ENCODE measurements at regions not wholly inside any gene's neighbourhood (a gene's known extent, or its start where the extent isn't known, plus 50 kb on each side); places are given as distances from the start of the nearest gene placed in this dataset.

DNA sequence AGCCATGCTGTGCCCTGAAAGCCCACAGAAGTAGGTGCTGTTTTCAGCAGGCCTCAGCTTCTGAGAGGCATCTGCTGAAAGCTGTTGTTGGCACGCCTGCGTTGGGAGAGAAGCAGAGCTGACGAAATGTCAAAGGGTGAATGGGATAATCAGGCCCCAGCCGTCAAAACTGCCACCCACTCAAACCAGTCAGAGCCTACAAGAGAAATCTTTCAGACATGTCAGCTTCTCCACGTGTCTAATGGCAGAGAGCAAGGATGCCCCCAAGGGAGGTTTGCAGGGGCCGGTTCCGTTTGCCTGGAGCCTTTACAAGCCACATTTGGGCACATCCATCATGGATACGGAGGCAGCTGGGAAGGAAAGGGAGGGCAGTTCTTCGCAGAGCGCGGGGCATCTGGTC, 568.2 kb upstream of the EEF2KMT start:
- TF ChIP-seq, protein P1, sequence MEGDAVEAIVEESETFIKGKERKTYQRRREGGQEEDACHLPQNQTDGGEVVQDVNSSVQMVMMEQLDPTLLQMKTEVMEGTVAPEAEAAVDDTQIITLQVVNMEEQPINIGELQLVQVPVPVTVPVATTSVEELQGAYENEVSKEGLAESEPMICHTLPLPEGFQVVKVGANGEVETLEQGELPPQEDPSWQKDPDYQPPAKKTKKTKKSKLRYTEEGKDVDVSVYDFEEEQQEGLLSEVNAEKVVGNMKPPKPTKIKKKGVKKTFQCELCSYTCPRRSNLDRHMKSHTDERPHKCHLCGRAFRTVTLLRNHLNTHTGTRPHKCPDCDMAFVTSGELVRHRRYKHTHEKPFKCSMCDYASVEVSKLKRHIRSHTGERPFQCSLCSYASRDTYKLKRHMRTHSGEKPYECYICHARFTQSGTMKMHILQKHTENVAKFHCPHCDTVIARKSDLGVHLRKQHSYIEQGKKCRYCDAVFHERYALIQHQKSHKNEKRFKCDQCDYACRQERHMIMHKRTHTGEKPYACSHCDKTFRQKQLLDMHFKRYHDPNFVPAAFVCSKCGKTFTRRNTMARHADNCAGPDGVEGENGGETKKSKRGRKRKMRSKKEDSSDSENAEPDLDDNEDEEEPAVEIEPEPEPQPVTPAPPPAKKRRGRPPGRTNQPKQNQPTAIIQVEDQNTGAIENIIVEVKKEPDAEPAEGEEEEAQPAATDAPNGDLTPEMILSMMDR (conservative IDR thresholded peaks at IDR 0.05; ENCODE audit: low read depth, low read length): no peak
- no peak for TF ChIP-seq EZH2 (IDR thresholded peaks at IDR 0.05; ENCODE audit: low read length, unreplicated experiment)
